Inferior parietal cortex (tissue), 1 donor: ENCODE measurements at regions not wholly inside any gene's neighbourhood (a gene's known extent, or its start where the extent isn't known, plus 50 kb on each side); places are given as distances from the start of the nearest gene placed in this dataset.

Source experiments
- DNase-seq: peaks from one replicate; pipeline ENCODE4 v3.0.0-alpha.2; 2016; ENCODE audit errors: extremely low spot score

GRCh38 chr13:80469105-80469852 is 128.4 kb upstream of the SPRY2 start:
- DNase-seq: no peak

GRCh38 chr13:80465321-80465720 is 124.4 kb upstream of the SPRY2 start:
- DNase-seq: no peak

- no peak for DNase-seq
These were observed 122.9 kb upstream of the SPRY2 start for GRCh38 chr13:80463673-80464352.

GRCh38 chr13:80462567-80462966 is 121.6 kb upstream of the SPRY2 start:
- DNase-seq: no peak

- no peak for DNase-seq
These were observed 121.1 kb upstream of the SPRY2 start for GRCh38 chr13:80462037-80462436.

DNA sequence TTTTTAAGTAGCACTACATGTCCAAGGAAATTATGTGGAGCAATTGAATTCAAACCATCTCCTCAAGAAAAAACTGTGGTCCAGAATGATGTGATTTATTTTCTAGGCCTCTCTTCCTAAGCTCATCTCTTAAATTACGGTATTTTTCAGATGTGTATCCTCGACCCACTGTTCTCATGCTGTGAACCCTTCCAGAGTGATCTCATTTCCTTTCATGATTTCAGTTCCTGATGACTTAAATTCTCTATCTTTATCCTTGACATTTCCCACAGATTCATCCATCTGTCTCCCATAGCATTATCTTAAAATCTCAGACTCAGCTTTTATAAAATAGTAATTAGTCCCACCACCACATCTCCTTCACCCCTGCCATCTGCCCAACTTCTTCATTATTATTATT is 117.6 kb upstream of the SPRY2 start:
- no peak for DNase-seq

GRCh38 chr13:80454245-80454644 is 113.3 kb upstream of the SPRY2 start:
- no peak for DNase-seq

GRCh38 chr13:80452279-80452678 is 111.4 kb upstream of the SPRY2 start:
- DNase-seq: no peak

DNA sequence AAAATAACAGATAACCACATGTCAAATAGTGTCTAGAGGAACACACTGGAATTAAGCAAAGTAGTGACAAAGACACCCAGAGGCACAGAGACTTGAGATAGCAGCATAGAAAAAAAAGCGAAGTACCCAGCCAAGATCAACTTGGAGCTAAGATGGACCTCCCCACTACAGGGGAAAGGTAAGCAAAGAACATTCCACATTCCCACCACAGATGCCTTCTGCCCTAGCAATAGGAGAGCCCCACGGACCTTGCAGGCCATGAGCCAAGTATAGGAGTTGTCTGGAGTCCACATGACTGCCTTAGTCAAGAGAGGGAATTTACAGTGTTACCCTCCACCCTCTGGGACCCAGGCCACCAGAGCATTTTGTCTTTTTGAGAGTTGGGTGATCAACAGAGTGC is 110.7 kb upstream of the SPRY2 start:
- no peak for DNase-seq

- no peak for DNase-seq
These were observed 109.5 kb upstream of the SPRY2 start for GRCh38 chr13:80450386-80450785.

- DNase-seq: no peak
These were observed 107.8 kb upstream of the SPRY2 start for GRCh38 chr13:80448725-80449124.

DNA sequence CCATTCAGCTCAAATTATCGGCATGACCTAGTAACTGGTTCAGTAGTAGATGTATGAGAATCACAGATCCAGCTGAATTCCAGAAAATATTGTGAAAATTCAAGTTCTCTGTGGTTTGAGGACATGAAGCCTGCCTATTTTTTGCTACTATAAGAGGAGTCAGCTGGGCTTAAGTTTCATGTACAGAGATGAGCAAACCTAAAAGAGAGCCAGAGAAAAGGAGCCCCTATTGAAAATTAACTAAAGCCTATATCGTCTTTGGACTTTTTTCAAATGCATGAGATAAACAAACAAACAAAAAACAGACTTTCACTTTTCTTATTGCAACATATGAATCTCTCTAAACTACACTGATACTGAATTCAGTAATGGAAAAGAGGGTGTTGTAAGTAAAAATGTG is 106.8 kb upstream of the SPRY2 start:
- no peak for DNase-seq

GRCh38 chr13:80444240-80445015 is 103.5 kb upstream of the SPRY2 start:
- no peak for DNase-seq

- no peak for DNase-seq
These were observed 101.7 kb upstream of the SPRY2 start for GRCh38 chr13:80442609-80443008.

GRCh38 chr13:80441968-80442367 is 101.0 kb upstream of the SPRY2 start:
- DNase-seq: no peak

- no peak for DNase-seq
These were observed 97.6 kb upstream of the SPRY2 start for GRCh38 chr13:80438521-80438920.

- no peak for DNase-seq
These were observed 96.3 kb upstream of the SPRY2 start for GRCh38 chr13:80437231-80437630.

DNA sequence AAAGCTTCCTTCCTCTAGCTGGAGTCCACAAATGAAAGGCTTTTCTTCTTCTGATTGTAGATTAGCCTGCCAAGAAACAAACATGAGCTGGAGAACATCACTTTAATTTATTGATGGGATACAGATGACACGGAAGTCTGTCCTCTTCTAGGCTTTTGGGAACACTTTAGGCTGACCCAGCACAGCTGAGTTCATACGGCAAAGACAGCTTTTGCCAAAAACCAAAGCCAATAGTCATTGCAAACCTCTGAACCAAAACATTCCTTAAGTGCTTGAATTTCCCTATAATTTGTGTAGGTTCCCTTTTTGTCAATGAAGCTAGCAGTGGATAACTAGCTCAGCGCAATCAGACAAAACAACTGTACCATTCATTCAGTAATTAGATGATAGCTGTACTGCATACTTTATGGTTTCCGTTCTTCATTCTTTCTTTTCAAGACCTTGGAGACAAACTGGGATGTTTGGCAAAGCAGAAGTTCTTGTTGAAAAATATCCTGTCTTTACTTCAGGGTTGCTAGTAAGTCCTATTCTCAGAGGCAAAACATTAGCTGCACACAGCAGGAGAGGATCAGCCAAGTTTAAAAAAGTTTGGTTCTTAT is 95.7 kb upstream of the SPRY2 start:
- no peak for DNase-seq

GRCh38 chr13:80430561-80430960 is 89.6 kb upstream of the SPRY2 start:
- DNase-seq: no peak

GRCh38 chr13:80428349-80429096 is 87.6 kb upstream of the SPRY2 start:
- DNase-seq: no peak

GRCh38 chr13:80419416-80419815 is 78.5 kb upstream of the SPRY2 start:
- DNase-seq: no peak

DNA sequence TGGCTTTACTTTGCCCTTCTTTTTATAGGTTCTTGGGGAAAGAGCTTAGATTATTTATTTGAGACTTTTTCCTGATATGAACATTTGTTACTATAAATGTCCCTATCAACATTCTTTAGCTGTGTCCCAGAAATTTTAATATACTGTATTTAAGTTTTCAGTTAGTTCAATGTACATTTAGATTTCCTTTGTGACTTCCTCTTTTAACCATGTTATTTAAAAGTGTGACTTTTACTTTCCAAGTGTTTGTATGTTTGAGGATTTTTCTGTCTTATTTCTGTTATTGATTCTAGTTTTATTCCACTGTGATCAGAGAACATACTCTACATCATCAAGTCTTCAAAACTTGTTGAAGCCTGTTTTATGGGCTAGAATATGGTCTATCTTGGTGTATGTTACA is 72.7 kb upstream of the SPRY2 start:
- no peak for DNase-seq
